Omental fat pad (tissue), 3 donors: ENCODE measurements at regions not wholly inside any gene's neighbourhood (a gene's known extent, or its start where the extent isn't known, plus 50 kb on each side); places are given as distances from the start of the nearest gene placed in this dataset.

ENCODE experiments used
- ATAC-seq: fragments of 150-250 bp; one replicate; pipeline ENCODE4 v1.9.1; 2016; ENCODE audit warnings: mild to moderate bottlenecking, moderate library complexity; ENCODE audit not compliant: low FRiP score
- DNase-seq: peaks from one replicate; pipeline ENCODE4 v3.0.0-alpha.2; 2019; ENCODE audit warnings: low spot score
- CTCF ChIP-seq, 3 donors: fragments of 450-650 bp; IDR thresholded peaks; one replicate each; pipeline ENCODE4 v1.5.1; 2016 to 2017; ENCODE audit warnings: antibody characterized with exemption in 3 of 3, mild to moderate bottlenecking in 3 of 3, moderate library complexity in 2 of 3

GRCh38 chr5:145178641-145179523 lies 656.3 kb downstream of the PRELID2 start:
- DNase-seq (no peak), ATAC-seq (no peak)
- no peak for TF ChIP-seq CTCF (IDR thresholded peaks at IDR 0.05)

GRCh38 chr5:145176041-145176440 lies 659.1 kb downstream of the PRELID2 start:
- DNase-seq (no peak), ATAC-seq (no peak)
- no peak for TF ChIP-seq CTCF (IDR thresholded peaks at IDR 0.05)

- DNase-seq (no peak), ATAC-seq (no peak)
- TF ChIP-seq CTCF (IDR thresholded peaks at IDR 0.05): no peak
These were observed 669.0 kb downstream of the PRELID2 start for GRCh38 chr5:145166110-145166509.

GRCh38 chr5:145163876-145164275 lies 671.3 kb downstream of the PRELID2 start:
- DNase-seq: no peak
- TF ChIP-seq CTCF (IDR thresholded peaks at IDR 0.05): no peak
- no peak for ATAC-seq

GRCh38 chr5:145162626-145163025 lies 672.5 kb downstream of the PRELID2 start:
- TF ChIP-seq CTCF (IDR thresholded peaks at IDR 0.05): no peak
- DNase-seq (no peak), ATAC-seq (no peak)

- DNase-seq: no peak
- no peak for TF ChIP-seq CTCF (IDR thresholded peaks at IDR 0.05)
- ATAC-seq: no peak
These were observed 673.8 kb downstream of the PRELID2 start for GRCh38 chr5:145161391-145161790.

GRCh38 chr5:145160679-145161078 lies 674.5 kb downstream of the PRELID2 start:
- DNase-seq: no peak
- TF ChIP-seq CTCF (IDR thresholded peaks at IDR 0.05): no peak
- ATAC-seq: no peak
